NCI-H345 treated with DMSO at 0.1 percent for 48 hours (cell line): ENCODE measurements at regions not wholly inside any gene's neighbourhood (a gene's known extent, or its start where the extent isn't known, plus 50 kb on each side); places are given as distances from the start of the nearest gene placed in this dataset.

Experiments used
- DNase-seq: peaks from one replicate; lab custom pipeline; 2025; ENCODE audit not compliant: unreplicated experiment; lab: John Stamatoyannopoulos, UW

- no peak for DNase-seq
Measured at GRCh38 chr1:232452117-232452516, 177.8 kb downstream of the SIPA1L2 start.

DNA sequence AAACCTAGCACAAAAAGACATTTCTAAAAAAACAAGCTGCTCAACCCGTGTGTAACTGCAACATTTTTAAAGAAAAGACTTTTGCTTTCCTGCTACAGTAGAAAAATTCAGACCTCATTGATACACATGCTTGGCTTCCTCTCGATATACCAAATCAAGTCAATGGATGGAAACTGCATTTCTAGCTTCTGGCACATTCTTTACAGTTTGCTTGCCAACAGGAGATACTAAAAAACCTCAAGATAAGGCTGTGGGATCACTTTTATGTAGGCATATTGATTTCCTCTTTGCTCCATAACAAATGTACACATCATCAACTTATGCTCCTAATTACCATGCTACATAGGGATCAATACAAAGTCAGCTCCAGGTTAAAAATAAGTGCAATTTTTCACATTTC lies 178.4 kb downstream of the SIPA1L2 start:
- no peak for DNase-seq

DNA sequence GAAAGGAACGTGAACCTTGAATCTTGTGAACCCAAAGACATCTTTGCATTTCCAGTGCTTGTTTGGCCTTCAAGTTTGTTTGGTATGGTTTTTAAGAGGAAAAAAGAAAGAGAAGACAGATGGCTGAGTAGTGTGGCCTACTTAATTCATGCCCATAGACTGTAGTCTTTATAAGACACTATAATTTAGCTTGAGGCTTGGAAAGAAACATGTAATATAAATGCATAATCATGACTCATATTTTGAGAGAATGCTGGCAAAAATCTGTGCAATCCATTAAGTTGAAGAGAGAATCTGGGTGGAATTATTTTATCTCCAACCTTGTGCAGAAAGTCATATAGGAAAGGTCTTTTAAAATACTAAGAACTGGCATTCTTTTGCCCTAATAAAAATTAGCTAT lies 179.3 kb downstream of the SIPA1L2 start:
- DNase-seq: no peak

DNA sequence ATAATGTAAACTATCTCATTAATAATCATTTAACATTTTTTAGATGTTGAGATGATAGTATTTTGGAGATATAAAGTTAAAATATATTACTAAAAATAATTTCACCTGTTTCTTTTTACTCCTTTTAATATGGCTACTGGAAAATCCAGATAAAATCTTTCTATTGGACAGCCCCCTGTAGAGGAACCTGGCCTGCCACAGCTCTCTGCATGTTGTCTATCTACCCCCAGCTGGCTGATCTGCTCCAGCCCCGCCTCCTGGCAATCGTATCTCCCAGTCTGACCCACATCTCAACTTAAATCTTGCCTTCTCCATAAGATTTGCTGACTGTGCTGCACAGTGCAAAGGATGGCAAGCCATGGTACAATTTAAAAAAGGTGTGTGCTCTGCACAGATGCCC lies 182.8 kb downstream of the SIPA1L2 start:
- DNase-seq: no peak

- no peak for DNase-seq
Measured at GRCh38 chr1:232445361-232446106, 184.4 kb downstream of the SIPA1L2 start.

- DNase-seq: no peak
Measured at GRCh38 chr1:232443372-232443771, 186.6 kb downstream of the SIPA1L2 start.

DNA sequence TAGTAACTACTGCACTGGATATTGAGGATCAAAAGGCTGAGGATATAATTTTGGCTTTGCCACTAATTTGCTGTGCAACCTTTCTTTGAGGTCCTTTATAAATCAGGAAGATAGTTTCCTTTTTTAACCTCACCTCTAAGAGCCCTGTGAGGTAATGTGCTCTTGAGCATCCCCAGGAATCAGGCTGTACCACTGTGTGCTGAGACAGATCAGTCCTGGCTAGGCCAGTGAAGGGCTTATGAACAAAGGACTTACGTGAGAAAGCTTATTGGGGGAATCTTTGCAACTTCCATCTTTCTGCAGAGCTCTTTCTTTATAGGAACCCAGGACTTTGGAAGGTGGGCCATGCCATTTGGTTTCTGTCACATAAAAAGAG lies 188.9 kb downstream of the SIPA1L2 start:
- DNase-seq: no peak

DNA sequence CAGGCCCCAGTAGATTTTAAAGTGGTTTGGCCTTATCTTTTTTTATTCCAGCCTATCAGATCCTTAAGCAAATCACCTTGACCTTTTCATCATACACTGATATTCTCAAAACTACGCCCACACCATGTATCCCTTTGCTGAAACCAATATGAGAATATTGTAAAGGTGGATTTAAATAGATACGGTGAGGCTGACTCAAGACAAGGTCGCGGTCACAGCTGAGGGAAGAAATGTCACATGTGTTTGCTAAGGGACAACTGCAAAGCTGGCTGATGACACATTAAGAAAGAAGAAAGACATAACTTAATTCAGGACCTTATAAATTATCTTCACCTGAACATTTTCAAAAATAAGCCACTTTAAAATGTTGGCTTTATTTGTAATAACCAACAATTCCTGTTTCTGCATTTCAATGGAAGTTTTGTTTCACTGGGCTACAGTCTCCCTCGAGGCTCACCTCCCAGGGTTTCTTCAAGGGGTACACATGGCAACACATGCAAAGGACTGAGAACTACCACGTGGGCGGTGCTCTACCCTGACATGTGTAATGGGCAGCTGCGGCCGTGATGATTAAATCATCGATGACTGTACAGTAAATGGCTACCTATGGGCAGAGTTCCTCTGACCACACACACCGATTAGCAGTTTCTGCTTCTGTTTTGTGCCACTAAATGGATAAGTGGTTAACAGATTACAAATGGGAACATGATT lies 189.5 kb downstream of the SIPA1L2 start:
- DNase-seq: no peak

DNA sequence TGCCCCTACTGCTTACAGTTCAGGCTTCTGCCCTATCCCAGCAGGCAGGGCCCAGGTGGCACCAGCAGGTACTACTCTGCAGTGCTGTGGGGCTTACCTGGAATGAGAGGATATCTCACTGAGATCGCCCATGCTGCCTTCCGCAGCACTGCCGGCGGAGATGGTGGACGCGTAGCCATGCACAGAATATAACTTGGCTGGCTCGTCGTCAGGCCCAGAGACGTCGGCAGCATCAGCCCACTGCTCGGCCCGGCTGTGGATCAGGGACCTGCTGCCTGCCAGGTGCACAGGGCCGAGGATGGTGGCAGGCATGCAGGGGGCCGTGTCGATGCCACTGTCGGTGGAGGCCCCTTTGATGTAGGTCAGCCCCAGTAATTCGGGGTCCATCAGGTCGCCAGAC lies 190.9 kb downstream of the SIPA1L2 start:
- no peak for DNase-seq

GRCh38 chr1:232438476-232438875 lies 191.5 kb downstream of the SIPA1L2 start:
- peak; percentile 18 for DNase-seq

DNA sequence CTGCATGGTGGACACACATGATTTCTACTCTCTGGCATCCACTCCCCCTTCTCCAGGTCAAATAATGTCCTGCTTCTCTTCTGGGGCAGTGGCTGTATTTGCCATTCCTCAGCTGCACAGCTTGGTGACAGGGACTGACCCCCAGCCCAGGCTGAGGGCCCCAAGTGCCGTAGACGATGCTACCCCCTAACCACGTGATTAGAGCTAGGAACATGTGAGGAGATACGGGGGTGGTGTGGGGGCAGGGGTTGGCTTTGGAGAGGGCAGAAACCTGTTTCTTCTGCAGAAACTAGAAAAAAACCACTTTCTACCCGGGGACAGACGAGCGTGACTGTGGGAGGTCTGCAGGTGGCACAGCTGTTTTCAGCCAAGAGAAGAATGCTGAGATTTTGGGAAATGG lies 192.4 kb downstream of the SIPA1L2 start:
- no peak for DNase-seq

- DNase-seq: no peak
Measured at GRCh38 chr1:232435729-232436128, 194.2 kb downstream of the SIPA1L2 start.

GRCh38 chr1:232432313-232432712 lies 197.6 kb downstream of the SIPA1L2 start:
- DNase-seq: no peak

DNA sequence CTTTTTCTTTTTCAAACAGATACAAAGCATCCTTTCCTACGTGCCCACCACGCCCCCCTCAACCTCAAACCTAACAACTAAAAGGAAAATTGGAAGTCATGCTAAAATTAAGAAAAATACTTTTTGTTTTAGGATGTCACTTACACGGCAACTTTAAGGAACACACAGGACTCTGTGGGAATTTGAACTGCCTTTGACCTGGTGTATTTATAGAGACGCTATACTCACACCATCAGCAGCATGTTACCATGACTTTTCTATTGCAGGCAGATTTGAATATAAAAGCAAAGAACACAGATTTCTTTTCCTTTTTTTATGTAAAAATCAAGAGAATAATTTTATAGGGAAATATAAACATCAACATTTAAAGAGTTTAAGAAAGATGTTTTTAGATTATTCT lies 198.2 kb downstream of the SIPA1L2 start:
- no peak for DNase-seq

DNA sequence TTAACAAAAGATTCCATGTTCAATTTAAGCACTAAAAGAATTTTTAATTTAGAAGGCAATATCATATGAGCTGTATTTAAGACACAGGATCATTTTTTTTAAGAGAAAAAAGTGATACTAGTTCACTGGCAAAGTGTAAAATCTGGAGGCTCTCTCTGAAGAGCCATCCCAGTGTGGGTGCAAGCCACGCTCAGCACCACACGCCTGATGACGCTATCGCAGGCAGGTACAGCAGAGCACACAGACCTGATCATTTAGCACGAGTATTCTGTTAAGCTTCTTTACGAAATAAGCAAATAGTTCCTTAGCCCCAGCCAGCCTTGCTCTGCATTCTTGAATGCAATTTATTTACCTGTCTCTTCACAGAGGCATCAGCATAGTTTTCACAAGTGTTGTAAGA lies 198.6 kb downstream of the SIPA1L2 start:
- DNase-seq: no peak

DNA sequence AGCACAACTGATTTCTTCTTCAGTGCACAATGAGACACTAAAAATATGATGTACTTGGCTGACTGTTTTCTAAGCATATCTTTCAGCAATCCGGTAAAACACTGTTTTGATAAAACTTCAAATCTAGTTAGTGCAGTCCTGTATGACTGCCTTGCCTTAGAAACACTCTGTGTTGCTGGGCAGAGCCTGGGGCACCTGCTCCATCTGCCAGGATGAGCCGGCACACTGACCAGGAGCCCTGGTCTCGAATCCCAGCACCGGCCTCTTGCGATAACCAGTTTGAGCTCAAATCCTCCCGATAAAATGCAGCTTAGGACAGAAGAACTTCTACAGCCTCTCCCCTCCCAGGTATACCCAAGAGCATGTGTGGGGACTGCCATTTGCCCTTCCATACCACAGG lies 199.5 kb downstream of the SIPA1L2 start:
- no peak for DNase-seq

DNA sequence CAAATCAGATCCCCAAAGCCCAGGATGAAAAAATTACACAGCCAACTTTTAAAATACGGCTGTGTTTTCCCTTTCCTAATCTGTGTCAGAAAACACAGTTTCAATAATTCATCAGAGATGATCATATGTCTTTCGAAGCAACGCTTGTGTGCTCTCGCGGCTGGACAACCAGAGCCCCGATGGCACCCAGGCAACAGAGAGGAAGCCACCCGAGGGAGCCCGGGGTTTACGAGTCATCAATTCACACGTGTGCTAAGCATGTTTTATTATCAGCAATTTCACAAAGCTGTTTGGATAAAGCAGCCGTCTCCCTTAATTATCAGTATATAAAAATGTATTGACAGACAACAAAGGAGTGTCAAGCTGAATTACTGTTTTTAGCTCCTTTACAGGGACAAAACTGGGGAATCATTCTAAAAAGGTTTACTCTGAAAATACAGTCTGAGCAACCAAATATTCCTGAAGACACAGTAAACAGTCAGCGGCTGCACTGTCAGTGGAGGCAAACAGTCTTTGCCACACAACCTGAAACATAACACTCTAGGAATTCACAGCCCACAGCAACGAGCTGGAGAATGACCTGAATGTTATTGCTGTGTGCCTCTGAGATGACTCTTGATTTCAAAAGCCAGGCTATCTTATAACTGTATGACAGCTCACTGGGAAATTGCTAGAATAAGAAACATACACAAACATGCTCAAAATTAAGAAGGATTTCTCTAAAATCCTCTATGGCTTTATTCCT lies 201.0 kb downstream of the SIPA1L2 start:
- DNase-seq: no peak

DNA sequence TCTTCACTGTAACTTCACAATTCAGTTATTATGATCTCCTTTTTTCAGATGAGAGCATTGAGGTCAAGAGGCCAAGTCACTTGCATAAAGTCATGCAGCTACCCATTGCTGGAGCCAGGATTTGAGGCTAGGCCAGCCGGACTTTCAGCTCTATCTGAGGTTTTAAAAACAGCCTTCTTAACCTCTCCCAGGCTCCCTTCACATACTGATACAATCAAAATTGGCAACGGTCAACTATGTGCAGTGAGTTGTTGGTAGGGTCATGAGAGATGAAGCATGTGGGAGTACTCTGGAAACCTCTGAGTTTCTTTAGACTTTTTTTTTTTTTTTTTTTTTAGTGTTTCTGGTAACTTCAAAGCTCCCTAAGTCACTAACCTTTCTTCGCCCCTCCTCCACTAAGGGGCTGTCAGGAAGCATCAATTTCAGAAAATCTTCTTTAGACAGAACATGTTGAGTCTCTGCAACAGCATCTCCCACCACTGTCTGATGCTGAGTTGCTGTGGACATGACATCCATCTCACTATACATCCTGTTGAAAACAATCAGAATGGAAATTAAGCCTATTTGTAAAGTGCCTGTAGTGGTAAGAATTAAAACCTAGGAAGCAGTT lies 201.8 kb downstream of the SIPA1L2 start:
- DNase-seq: no peak

DNA sequence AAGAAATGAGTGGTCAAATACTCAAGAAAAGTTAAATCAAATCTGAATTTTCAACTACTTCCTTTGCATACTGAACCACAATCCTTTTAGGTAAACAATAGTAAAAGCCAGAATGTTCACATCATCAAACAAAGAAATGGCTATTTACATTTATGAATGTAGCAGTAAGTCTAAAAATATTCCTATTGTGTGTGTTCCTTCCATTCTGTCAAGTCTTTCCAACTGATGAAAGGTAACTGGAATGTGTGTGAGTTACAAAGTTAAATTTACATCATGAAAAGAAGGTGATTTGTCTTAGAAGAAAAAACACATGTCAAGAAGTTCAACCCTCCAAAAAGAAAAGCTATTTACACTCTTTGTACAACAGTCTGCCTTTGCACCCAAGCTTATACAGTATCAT lies 203.1 kb downstream of the SIPA1L2 start:
- no peak for DNase-seq

- DNase-seq: no peak
Measured at GRCh38 chr1:232425421-232425820, 204.5 kb downstream of the SIPA1L2 start.

- DNase-seq: no peak
Measured at GRCh38 chr1:232423591-232423990, 206.3 kb downstream of the SIPA1L2 start.

GRCh38 chr1:232422898-232423297 lies 207.0 kb downstream of the SIPA1L2 start:
- DNase-seq: no peak
